D721Med (cell line): ENCODE measurements at regions not wholly inside any gene's neighbourhood (a gene's known extent, or its start where the extent isn't known, plus 50 kb on each side); places are given as distances from the start of the nearest gene placed in this dataset.

Experiments
- DNase-seq: peaks from one replicate; pipeline ENCODE4 v3.0.0; 2011; ENCODE audit warnings: low spot score; ENCODE audit not compliant: insufficient read length
- FAIRE-seq: peaks from 2 replicates; lab custom pipeline; 2011; peaks lifted over from hg19 to GRCh38; lab: Jason Lieb, UNC
- TF ChIP-seq, protein P1 (sequence below): IDR thresholded peaks from 2 replicates; pipeline ENCODE4 v1.5.1; 2012; ENCODE audit warnings: mild to moderate bottlenecking, control low read depth; ENCODE audit not compliant: insufficient read depth; ENCODE audit errors: missing control alignments

DNA sequence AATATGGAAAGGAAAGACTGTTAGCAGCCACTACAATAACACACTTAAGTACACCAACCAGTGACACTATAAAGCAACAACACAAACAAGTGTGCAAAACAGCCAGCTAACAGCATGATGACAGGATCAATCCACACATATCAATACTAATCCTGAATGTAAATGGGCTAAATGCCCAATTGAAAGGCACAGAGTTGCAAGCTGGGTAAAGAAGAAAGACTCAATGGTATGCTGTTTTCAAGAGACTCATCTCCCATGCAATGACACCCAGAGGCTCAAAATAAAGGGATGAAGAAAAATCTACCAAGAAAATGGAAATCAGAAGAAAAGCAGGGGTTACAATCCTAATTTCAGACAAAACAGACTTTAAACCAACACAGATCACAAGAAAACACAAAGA is 94.2 kb upstream of the ENPEP start:
- TF ChIP-seq, protein P1, sequence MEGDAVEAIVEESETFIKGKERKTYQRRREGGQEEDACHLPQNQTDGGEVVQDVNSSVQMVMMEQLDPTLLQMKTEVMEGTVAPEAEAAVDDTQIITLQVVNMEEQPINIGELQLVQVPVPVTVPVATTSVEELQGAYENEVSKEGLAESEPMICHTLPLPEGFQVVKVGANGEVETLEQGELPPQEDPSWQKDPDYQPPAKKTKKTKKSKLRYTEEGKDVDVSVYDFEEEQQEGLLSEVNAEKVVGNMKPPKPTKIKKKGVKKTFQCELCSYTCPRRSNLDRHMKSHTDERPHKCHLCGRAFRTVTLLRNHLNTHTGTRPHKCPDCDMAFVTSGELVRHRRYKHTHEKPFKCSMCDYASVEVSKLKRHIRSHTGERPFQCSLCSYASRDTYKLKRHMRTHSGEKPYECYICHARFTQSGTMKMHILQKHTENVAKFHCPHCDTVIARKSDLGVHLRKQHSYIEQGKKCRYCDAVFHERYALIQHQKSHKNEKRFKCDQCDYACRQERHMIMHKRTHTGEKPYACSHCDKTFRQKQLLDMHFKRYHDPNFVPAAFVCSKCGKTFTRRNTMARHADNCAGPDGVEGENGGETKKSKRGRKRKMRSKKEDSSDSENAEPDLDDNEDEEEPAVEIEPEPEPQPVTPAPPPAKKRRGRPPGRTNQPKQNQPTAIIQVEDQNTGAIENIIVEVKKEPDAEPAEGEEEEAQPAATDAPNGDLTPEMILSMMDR, result no peak
- FAIRE-seq (no peak), DNase-seq (no peak)

GRCh38 chr4:110372485-110372884 is 103.5 kb upstream of the ENPEP start:
- DNase-seq (no peak), FAIRE-seq (no peak)
- TF ChIP-seq, protein P1, result no peak

DNA sequence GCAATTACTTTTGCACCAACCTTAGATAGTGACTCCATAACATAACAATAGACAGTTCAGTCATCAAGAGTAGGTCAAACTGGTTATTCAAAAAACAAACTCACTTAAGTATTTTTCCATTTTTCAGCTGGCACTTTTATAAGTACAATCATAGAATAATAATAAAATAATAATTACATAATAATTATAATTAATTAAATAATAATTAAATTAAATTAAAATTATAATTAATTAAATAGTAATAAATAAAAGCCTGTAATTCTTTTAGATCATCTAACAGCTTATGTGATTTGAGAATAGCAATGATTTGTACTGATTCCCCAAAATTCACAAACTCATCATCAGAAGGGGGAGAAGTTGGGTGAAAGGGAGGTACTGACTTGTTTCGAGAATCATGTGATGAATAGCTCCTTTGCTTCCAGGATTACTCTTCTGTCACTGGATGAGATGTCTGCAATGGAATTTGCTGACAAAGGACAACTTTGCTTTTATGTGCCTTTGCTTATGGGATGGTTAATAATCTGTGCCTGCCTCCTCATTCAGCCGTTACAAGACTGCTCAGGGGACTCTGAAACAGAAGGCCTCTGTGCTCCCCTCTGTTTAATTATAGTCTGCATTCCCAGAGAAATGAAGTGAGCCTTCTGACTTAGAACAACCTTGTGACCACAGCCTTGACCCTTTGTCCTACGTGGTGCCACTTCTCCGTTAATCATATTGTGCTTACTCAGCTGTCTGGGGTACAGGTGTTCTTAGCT is 104.8 kb upstream of the ENPEP start:
- TF ChIP-seq, protein P1, result no peak
- FAIRE-seq (no peak), DNase-seq (no peak)

DNA sequence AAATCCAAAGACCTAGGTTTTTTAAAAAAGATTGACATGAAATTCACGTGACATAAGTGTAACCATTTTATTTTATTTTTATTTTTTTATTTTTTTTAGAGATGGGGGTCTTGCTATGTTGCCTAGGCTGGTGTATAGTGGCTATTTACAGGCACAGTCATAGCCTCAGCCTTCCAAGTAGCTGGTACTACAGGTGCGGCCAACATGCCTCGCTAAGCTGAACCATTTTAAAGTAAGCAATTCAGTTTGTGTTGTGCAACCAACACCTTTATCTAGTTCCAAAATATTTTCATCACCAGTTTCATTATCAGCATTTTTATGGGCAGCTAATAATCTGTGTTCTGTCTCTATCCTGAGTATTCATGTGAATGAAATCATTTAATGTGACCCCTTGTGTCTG is 107.5 kb upstream of the ENPEP start:
- FAIRE-seq (no peak), DNase-seq (no peak)
- TF ChIP-seq, protein P1, result no peak

DNA sequence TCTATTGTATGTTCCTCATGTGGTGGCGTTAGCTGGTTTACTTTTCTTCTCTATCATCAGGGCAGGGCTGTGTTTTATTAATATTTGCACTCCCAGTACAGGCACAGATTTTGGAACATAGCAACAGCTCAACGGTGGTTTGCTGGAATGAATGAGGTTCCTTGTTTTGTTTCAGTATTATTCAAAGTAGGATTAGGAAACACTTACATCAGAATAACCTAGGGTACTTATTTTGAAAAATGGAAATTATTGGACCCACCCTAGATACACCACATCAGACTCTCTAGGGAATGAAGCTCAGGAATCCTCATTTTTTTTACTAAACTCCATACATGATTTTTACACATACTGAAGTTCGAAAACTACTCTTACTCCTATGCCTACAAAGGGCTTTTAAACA is 108.8 kb upstream of the ENPEP start:
- no peak for DNase-seq
- FAIRE-seq, result no peak
- TF ChIP-seq, protein P1, result no peak

DNA sequence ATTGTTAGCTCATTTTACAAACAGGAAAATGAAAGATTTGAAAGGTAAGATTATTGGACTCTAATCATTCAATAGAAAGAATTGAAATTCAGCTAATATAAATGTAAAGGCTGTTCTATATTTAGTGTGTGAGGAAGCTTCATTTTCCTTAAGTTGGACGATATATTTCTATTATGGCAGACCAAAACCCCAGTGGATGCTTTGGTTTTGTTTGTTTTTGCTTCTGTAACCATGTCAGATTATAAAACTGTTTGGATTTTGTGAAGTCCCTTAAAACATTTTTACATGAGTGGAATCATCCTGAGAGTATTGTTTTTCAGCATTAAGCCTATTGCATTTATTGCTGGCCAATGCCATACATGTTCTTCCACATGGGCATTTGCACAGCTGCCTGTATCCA is 110.2 kb upstream of the ENPEP start:
- FAIRE-seq (no peak), DNase-seq (no peak)
- TF ChIP-seq, protein P1, result no peak

- TF ChIP-seq, protein P1, result no peak
- DNase-seq (no peak), FAIRE-seq (no peak)
These were observed 110.9 kb upstream of the ENPEP start for GRCh38 chr4:110364911-110365520.
